ENCODE measurements at regions not wholly inside any gene's neighbourhood (a gene's known extent, or its start where the extent isn't known, plus 50 kb on each side); places are given as distances from the start of the nearest gene placed in this dataset.
A peak's percentile ranks its signal among the peaks of the same experiment; 100 is the strongest.

DNA sequence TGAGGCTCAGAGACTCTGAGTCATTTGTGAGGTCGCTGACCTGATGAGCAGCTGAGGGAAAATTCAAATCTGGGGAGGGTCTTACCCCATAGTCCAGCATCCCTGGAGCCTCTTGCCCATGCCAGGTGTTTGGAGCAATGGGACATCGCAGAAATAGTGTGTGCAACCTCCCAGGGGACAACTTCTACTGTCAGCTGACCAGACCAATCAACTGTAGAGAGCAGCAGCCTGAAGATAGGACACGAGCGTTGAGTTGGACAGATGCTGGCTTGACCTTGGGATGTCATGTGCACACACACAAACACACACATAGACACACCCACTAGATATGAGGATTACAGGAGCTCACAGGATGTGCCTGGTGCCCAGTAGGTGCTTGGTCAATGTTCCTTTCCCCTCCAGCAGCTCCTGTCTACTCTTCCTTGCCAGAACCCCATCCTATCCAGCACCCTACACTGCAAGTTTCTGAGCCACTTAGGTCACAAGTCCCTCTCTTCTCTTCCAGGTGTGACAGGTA is 59.1 kb upstream of the MPEG1 start:
- no peak for DNase-seq (ENCODE audit: low read depth)
- TF ChIP-seq, protein P1, sequence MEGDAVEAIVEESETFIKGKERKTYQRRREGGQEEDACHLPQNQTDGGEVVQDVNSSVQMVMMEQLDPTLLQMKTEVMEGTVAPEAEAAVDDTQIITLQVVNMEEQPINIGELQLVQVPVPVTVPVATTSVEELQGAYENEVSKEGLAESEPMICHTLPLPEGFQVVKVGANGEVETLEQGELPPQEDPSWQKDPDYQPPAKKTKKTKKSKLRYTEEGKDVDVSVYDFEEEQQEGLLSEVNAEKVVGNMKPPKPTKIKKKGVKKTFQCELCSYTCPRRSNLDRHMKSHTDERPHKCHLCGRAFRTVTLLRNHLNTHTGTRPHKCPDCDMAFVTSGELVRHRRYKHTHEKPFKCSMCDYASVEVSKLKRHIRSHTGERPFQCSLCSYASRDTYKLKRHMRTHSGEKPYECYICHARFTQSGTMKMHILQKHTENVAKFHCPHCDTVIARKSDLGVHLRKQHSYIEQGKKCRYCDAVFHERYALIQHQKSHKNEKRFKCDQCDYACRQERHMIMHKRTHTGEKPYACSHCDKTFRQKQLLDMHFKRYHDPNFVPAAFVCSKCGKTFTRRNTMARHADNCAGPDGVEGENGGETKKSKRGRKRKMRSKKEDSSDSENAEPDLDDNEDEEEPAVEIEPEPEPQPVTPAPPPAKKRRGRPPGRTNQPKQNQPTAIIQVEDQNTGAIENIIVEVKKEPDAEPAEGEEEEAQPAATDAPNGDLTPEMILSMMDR (conservative IDR thresholded peaks at IDR 0.05; ENCODE audit: control insufficient read depth, insufficient read depth, low read depth, low read length) = no peak

DNA sequence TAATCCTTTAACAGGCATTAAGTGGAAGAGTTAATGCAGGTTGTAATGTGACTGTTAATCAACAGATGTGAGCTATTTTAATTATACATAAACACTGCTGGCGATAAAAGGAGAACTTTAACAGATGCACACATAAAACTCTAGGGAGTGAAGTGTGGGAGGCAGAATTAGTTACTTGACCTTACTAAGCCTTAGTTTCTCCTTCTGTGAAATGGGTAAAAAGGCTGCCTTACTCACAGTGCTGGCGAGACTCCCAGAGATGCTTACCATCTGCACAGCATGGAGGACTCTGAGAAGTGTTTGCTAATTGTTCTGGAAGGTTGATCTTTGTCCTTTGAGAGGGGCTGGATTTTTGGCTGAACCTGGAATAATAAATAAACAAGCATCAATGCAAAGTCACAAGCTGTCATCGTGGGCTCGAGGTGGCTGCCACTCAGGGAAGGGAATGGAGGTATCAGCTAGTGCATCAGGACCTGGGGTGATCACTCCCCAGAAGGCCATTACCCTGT is 58.6 kb upstream of the MPEG1 start:
- no peak overlapping the region for H3K4me3 ChIP-seq (ENCODE audit: control insufficient read depth, low read depth, low read length)
- TF ChIP-seq, protein P1 (conservative IDR thresholded peaks at IDR 0.05; ENCODE audit: control insufficient read depth, insufficient read depth, low read depth, low read length) = no peak
- DNase-seq (ENCODE audit: low read depth) = no peak

More for the DNA sequence above, 59.1 kb upstream of the MPEG1 start:
- no peak overlapping the region for H3K4me3 ChIP-seq (ENCODE audit: control insufficient read depth, low read depth, low read length)

DNA sequence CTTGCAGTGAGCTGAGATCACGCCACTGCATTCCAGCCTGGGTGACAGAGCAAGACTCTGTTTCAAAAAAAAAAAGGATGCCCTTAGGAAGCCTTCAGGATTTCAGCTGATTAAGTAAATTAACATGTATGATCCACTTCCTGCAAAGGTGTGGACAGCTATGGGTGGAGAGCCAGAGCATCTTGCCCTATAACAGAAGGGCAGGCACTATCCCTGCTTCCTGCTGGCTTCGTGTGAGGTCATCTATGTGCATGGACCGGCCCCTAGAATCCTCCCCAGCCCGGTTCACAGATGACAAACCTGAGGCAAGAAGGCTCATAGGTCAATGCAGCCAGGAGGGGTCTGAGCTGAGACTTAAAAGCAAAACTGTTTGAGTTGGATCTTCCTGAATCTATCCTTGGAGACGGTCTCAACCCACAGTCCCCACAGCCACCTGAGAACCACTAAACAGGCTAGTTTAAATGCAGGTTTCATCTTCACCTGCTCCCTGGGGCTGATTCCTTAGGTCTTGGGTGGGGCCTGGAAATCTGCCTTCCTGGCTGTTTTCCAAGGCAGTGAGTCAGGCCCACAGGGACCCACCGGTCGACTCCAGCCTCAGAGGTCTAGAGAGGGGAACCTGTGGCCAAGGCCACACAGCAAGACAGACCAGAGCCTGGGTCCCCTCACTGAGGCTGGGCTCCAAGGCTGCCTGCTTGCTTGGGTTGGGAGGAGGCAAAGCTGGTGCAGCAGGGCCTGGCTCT is 55.2 kb upstream of the MPEG1 start:
- DNase-seq (ENCODE audit: low read depth) = peak; percentile 4
- H3K4me3 ChIP-seq (ENCODE audit: control insufficient read depth, low read depth, low read length) = no peak overlapping the region
- TF ChIP-seq, protein P1 (conservative IDR thresholded peaks at IDR 0.05; ENCODE audit: control insufficient read depth, insufficient read depth, low read depth, low read length) = no peak

DNA sequence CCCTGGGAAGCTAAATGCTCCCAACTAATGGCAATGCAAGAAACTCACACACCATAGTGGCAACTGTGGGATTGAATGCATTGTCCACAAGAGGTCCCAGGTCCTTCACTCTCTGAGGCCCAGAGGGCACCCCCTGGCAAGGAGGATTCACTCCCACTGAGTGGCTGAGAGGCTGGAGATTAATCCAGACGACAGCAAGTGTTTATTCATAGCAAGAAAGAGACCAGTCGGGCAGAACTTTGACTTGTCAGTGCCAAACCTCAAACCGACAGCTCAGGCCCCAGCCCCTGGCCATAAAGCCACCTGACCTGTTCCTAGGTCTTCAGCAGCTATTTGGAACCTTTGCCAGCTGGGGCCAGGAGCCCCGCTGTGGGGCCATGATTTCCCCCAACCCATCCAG is 54.5 kb upstream of the MPEG1 start:
- TF ChIP-seq, protein P1 (conservative IDR thresholded peaks at IDR 0.05; ENCODE audit: control insufficient read depth, insufficient read depth, low read depth, low read length) = no peak
- no peak for DNase-seq (ENCODE audit: low read depth)
- H3K4me3 ChIP-seq (ENCODE audit: control insufficient read depth, low read depth, low read length) = no peak overlapping the region

DNA sequence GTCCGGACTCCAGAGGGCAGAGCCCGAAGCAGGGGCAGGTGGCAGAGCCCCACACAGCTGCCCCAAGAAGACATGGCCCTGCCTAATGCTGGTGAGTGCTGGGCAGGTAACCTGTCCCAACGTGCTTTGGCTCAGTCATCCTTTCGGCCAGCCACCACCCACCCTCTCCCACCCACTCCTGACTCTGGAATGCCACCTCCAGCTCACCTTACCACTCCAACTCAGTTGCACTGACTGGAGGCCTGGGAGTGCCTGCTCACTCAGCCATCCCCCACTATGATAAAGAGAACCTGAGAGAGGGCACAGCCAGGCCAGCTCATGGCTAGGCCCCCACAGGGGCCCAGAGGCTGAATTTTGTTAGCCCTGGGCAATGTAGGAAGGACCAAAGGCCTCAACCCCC is 53.8 kb upstream of the MPEG1 start:
- TF ChIP-seq, protein P1 (conservative IDR thresholded peaks at IDR 0.05; ENCODE audit: control insufficient read depth, insufficient read depth, low read depth, low read length) = no peak

DNA sequence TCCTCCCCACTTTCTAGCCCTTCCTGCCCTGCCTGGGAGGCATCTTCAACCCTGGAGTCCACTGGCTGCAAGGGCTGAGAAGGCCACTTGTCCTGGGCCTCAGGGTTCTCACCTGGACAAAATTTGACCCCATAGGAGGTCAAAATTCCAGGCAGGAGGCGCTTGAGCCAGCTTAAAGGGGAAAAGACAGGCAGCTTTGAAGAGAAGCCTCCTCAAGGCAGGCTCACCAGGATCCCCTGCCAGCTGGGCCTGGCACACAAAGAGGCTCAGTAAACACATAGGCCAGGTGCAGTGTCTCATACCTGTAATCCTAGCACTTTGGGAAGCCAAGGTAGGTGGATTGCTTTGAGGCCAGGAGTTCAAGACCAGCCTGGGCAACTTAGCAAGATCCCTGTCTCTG is 53.0 kb upstream of the MPEG1 start:
- no peak for DNase-seq (ENCODE audit: low read depth)
- TF ChIP-seq, protein P1 (conservative IDR thresholded peaks at IDR 0.05; ENCODE audit: control insufficient read depth, insufficient read depth, low read depth, low read length) = no peak
- no peak overlapping the region for H3K4me3 ChIP-seq (ENCODE audit: control insufficient read depth, low read depth, low read length)

More for the DNA sequence above, 53.8 kb upstream of the MPEG1 start:
- no peak for DNase-seq (ENCODE audit: low read depth)
- no peak overlapping the region for H3K4me3 ChIP-seq (ENCODE audit: control insufficient read depth, low read depth, low read length)
